DOHH2 (cell line): ENCODE measurements at regions not wholly inside any gene's neighbourhood (a gene's known extent, or its start where the extent isn't known, plus 50 kb on each side); places are given as distances from the start of the nearest gene placed in this dataset.

Experiments used
- EZH2phosphoT487 ChIP-seq: fragments of 200-600 bp; sonication (generic); IDR thresholded peaks from 2 replicates; pipeline ENCODE4 v1.6.1; 2017; ENCODE audit warnings: borderline replicate concordance, mild to moderate bottlenecking, antibody characterized with exemption, low read length, moderate library complexity, mixed read lengths
- TF ChIP-seq, protein P1 (sequence below): fragments of 200-600 bp; sonication (generic); IDR thresholded peaks from one replicate; pipeline ENCODE4 v1.5.1; 2014; ENCODE audit warnings: antibody characterized with exemption, mild to moderate bottlenecking, low read depth, low read length; ENCODE audit not compliant: poor library complexity, severe bottlenecking

DNA sequence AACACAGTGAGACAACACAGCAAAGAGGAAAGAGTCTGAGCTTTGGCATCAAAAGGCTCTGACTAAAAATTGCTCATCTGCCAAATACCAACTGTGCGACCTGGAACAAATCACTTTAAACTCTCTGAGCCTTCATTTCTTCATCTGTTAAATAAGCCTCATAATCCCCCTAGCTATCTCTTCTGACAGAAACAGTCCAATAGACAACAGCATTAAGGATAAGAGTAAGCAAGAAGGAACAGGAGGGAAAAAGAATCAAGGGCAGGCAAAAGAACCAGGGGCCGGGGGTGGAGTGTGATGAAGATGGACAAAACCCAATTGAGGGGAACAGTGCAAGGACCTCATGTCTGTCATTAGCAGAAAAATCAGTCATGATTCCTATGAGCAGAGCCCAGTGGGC is 79.4 kb upstream of the SETMAR start:
- TF ChIP-seq, protein P1, sequence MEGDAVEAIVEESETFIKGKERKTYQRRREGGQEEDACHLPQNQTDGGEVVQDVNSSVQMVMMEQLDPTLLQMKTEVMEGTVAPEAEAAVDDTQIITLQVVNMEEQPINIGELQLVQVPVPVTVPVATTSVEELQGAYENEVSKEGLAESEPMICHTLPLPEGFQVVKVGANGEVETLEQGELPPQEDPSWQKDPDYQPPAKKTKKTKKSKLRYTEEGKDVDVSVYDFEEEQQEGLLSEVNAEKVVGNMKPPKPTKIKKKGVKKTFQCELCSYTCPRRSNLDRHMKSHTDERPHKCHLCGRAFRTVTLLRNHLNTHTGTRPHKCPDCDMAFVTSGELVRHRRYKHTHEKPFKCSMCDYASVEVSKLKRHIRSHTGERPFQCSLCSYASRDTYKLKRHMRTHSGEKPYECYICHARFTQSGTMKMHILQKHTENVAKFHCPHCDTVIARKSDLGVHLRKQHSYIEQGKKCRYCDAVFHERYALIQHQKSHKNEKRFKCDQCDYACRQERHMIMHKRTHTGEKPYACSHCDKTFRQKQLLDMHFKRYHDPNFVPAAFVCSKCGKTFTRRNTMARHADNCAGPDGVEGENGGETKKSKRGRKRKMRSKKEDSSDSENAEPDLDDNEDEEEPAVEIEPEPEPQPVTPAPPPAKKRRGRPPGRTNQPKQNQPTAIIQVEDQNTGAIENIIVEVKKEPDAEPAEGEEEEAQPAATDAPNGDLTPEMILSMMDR, result no peak
- no peak for TF ChIP-seq EZH2phosphoT487
